ENCODE measurements at regions not wholly inside any gene's neighbourhood (a gene's known extent, or its start where the extent isn't known, plus 50 kb on each side); places are given as distances from the start of the nearest gene placed in this dataset.

DNA sequence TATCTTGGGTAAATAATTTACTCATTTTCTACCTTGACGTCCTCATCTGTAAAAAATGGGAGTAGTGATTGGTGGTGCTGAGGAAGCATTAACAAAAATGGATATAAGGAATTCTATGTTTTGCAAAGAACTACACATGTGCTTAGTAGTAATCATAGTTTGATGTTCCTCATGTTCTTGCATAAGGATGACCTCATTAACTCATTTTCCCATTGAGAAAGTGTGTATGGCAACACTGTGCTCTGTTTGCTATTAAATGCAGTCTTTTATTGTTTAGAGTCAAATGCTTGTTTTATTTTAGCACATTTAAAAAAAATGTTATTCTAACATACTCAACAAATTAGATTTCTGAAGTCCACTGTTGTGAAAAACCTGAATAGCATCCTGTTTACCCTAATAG, 211.2 kb upstream of the RSPO3 start:
- TF ChIP-seq, protein P1, sequence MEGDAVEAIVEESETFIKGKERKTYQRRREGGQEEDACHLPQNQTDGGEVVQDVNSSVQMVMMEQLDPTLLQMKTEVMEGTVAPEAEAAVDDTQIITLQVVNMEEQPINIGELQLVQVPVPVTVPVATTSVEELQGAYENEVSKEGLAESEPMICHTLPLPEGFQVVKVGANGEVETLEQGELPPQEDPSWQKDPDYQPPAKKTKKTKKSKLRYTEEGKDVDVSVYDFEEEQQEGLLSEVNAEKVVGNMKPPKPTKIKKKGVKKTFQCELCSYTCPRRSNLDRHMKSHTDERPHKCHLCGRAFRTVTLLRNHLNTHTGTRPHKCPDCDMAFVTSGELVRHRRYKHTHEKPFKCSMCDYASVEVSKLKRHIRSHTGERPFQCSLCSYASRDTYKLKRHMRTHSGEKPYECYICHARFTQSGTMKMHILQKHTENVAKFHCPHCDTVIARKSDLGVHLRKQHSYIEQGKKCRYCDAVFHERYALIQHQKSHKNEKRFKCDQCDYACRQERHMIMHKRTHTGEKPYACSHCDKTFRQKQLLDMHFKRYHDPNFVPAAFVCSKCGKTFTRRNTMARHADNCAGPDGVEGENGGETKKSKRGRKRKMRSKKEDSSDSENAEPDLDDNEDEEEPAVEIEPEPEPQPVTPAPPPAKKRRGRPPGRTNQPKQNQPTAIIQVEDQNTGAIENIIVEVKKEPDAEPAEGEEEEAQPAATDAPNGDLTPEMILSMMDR (IDR thresholded peaks at IDR 0.05; ENCODE audit: insufficient read depth, low read length, poor library complexity, severe bottlenecking): no peak
- TF ChIP-seq EZH2phosphoT487 (conservative IDR thresholded peaks at IDR 0.05; ENCODE audit: low read length): no peak
